22Rv1 (cell line): ENCODE measurements at regions not wholly inside any gene's neighbourhood (a gene's known extent, or its start where the extent isn't known, plus 50 kb on each side); places are given as distances from the start of the nearest gene placed in this dataset.
"Not testable (repeated sequence)": the region's sequence is repeated elsewhere in the genome, so short reads cannot be mapped to it uniquely, and the experiment has no call there.

Source experiments
- H3K27ac ChIP-seq: fragments of 450-650 bp; 2 replicates; pipeline ENCODE4 v1.5.1; 2017
- ZFX ChIP-seq: fragments of 450-650 bp; IDR thresholded peaks from 2 replicates; pipeline ENCODE4 v1.6.1; 2017; ENCODE audit warnings: antibody characterized with exemption, borderline replicate concordance
- TF ChIP-seq, protein P1 (sequence below): fragments of 450-650 bp; IDR thresholded peaks from 2 replicates; pipeline ENCODE4 v1.5.1; 2017; ENCODE audit warnings: mild to moderate bottlenecking

DNA sequence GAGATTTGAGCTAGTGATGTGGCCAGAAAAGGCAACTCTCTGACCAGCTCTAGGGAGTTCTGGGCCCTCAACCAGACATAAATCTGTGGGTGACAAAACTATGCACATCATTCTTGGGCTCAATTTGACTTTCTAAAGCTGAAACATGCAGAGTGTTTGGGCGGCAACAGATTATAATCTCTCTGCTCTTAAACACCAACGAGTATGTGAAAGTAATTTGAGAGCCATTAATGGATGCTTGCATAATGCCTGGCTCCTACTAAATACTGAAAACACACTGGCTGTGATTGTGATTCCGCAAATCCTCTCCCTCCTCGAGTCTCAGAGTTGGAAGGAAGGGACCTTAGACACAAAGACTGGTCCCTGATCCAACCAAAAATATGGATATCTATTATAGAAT, 186.7 kb downstream of the UACA start:
- TF ChIP-seq, protein P1, sequence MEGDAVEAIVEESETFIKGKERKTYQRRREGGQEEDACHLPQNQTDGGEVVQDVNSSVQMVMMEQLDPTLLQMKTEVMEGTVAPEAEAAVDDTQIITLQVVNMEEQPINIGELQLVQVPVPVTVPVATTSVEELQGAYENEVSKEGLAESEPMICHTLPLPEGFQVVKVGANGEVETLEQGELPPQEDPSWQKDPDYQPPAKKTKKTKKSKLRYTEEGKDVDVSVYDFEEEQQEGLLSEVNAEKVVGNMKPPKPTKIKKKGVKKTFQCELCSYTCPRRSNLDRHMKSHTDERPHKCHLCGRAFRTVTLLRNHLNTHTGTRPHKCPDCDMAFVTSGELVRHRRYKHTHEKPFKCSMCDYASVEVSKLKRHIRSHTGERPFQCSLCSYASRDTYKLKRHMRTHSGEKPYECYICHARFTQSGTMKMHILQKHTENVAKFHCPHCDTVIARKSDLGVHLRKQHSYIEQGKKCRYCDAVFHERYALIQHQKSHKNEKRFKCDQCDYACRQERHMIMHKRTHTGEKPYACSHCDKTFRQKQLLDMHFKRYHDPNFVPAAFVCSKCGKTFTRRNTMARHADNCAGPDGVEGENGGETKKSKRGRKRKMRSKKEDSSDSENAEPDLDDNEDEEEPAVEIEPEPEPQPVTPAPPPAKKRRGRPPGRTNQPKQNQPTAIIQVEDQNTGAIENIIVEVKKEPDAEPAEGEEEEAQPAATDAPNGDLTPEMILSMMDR = no peak
- TF ChIP-seq ZFX = no peak
- H3K27ac ChIP-seq = no peak overlapping the region

DNA sequence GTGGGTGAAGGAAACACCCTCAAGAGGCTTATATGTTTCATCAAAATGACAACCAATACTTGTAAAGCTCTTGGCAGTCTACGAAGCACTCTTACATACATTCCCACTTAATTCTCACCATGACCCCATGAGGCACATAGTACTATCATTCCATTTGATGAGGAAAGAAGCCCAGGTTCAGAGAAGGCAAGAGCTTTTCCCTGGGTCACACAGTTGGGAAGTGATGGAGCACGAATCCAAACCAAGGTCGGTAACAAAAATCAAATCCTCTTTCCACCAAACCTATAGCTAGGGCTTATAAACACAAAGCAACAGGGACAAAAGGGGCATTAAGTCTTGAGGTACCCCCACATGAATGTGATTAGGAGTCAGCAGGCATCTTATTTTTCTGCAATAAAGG, 187.1 kb downstream of the UACA start:
- no peak overlapping the region for H3K27ac ChIP-seq
- TF ChIP-seq, protein P1 = no peak
- TF ChIP-seq ZFX = no peak

DNA sequence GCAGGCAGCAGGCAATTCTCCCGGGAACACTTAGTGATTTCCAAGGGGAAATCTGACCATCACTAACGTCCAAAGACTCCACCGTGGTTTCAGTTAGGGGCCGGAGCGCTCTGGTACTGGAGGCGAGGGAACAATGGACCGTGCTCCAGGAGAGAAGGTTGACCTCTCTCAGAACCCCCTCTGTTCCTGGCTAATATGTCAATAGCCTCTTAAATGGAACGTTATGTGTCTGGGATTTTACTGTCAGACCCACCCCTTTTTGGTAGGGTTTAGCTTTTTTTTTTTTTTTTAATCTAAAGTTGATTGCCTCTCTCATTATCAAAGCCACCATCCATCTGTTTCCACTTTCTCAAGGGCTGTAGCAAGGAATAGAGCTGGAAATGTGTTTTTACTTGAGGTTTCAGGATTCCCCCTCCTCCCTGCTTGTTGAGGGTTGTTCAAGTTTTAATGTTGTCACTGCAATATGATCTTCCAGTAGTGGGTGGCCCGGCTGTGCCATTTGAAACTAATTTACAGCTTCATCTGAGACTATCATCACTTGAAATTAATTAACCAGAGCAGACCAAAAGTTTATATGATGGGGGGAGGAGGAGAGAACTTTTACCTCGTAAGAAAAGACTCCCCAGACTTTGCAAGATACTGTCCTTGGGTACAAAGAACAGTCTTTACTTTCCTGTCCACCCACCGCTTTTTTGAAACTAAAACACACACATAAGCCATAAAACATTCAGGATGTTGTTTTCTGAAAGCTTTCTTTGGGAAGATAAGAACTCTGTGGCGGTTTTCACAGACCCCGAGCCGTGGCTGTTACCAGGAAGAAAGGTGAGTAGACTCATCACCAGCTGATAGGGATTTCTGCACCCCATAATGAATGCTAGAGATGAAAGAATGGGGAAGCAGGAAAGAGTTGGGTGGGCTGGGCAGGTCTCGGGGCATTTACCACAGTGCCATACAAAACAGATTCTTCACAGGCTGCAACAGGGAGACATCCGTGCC, 187.8 kb downstream of the UACA start:
- no peak overlapping the region for H3K27ac ChIP-seq
- no peak for TF ChIP-seq ZFX

DNA sequence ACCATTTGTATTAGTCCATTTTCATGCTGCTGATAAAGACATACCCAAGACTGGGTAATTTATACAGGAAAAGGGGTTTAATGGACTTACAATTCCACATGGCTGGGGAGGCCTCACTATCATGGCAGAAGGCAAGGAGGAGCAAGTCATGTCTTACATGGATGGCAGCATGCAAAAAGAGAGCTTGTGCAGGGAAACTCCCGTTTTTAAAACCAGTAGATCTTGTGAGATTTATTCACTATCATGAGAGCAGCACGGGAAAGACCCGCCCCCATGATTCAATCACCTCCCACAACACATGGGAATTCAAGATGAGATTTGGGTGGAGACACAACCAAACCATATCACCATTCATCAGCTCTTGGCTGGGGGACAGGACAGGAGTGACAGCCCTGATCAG, 189.0 kb downstream of the UACA start:
- not testable (repeated sequence) for H3K27ac ChIP-seq

DNA sequence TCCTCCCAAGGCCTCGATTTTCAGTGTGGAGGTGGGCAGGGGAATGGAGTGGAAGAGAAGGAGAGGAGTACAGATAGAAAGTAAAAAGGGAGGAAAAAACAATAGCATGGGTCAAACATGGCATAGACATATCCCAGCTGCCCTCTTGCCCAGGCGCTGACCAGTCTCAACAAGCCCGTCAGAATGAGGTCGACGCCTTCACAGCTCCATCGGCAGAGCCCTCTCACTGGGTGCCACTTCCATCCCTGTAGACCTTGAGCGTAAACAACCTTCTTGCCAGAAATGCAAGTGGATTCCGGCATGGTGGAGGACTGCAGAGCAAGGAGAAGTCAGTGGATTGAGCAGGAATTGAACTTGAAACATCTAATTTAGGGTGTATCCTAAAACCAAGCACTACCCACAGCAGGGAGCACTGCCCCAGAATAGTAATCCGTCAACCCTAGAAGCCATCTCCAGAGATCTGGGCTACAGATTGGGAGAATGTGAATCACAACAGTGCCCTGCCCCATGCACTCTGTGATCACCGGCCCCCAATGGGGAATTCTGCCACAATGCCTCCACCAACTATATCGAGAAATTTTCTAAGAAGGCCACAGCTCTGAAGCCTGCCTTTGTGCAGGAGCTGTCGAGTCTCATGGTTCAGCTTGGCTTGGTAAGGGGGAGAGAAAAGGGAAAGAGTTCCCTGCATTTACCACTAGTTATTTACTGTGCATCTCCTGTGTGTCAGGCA, 190.1 kb downstream of the UACA start:
- no peak for TF ChIP-seq ZFX
- TF ChIP-seq, protein P1 = no peak
- H3K27ac ChIP-seq = no peak overlapping the region

DNA sequence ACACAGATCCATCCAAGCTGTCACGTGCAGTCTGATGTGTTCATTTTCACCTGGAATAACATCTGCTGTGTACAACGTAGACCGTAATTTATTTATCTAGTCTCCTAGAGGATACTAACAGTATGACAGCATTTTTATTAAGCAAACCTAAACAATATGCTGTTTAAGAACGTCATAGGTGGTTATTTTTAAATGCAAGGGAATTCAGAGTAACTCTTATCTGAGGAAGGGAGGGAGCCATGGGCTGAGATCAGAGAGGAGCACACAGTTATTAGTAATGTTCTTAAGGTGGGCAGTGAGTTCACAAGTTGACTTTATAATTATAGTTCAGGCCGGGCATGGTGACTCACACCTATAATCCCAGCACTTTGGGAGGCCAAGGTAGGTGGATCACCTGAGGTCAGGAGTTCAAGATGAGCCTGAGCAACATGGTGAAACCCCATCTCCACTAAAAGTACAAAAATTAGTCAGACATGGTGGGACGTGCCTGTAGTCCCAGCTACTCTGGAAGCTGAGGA, 193.6 kb downstream of the UACA start:
- no peak overlapping the region for H3K27ac ChIP-seq
- no peak for TF ChIP-seq ZFX
- TF ChIP-seq, protein P1 = no peak

DNA sequence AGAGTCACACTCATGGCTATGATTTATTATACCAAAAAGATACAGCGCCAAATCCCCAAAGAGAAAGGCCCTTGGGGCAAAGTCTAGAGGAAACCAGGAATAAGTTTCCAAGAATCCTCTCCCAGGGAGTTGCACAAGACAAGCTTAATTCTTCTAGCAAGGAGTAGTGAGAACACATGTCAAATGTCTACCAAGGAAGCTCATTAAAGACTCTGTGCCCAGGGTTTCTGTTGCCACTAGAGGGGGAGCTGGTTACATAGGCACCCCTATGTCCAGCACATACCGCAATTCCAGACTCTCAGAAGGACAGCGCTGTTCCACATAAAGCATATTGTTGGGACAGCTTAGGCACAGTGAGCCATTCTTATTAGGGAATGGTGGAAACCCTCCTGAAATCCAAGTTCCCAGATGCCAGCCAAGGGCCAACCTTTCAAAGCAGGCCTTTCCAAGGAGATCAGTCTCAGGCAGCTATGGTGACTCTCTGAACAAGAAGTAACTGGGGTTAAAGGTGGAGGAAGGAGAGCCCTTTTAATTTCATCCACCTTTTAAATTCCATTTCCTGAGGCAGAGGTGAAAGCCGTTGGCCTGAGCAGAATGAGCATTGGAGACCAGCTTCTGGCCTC, 194.2 kb downstream of the UACA start:
- no peak for TF ChIP-seq ZFX
- H3K27ac ChIP-seq = no peak overlapping the region

DNA sequence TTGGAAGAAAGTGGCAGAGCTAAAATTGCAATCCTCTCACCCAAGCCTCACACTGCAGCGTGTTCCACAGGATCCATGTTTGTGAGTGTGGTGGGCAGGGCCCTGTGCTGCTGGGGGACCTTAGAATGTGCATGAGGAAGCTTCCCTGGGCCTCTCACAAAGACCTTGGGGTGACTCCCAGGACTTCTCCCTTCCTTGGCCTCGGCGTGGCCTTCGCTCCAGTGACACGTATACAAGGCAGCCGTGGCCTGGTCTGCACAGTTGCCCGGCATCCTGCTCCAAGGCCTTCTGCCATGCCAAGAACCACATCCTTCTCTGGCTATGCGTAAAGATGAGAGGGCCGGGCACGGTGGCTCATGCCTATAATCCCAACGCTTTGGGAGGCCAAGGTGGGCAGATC, 196.4 kb downstream of the UACA start:
- TF ChIP-seq ZFX = no peak
- TF ChIP-seq, protein P1 = no peak
- H3K27ac ChIP-seq = no peak overlapping the region
